Neural progenitor cell (in vitro differentiated cells): ENCODE measurements at regions not wholly inside any gene's neighbourhood (a gene's known extent, or its start where the extent isn't known, plus 50 kb on each side); places are given as distances from the start of the nearest gene placed in this dataset.

Experiments
- DNase-seq: peaks from one replicate; pipeline ENCODE4 v3.0.0-alpha.2; 2016; ENCODE audit warnings: low spot score
- H2AFZ ChIP-seq: fragments of 200-600 bp; sonication (generic); replicated peaks from 2 replicates; pipeline ENCODE4 v1.6.1; 2016; ENCODE audit warnings: antibody characterized with exemption
- H3F3A ChIP-seq: fragments of 200-600 bp; sonication (generic); 2 replicates; pipeline ENCODE4 v1.6.1; 2016; ENCODE audit warnings: antibody characterized with exemption, low read depth
- H3K27ac ChIP-seq: fragments of 200-600 bp; sonication (generic); 2 replicates; pipeline ENCODE4 v1.5.1; 2016; ENCODE audit warnings: mild to moderate bottlenecking
- H3K27me3 ChIP-seq: fragments of 200-600 bp; sonication (generic); 2 replicates; pipeline ENCODE4 v1.6.1; 2016; ENCODE audit warnings: mild to moderate bottlenecking, moderate library complexity
- H3K36me3 ChIP-seq: fragments of 200-600 bp; sonication (generic); 2 replicates; pipeline ENCODE4 v1.5.1; 2016
- H3K4me1 ChIP-seq: fragments of 200-600 bp; sonication (generic); 2 replicates; pipeline ENCODE4 v1.6.1; 2016; ENCODE audit warnings: mixed run types
- H3K4me2 ChIP-seq: fragments of 200-600 bp; sonication (generic); 2 replicates; pipeline ENCODE4 v1.6.1; 2016
- H3K4me3 ChIP-seq: fragments of 200-600 bp; sonication (generic); 2 replicates; pipeline ENCODE4 v1.5.1; 2016
- H3K79me2 ChIP-seq: fragments of 200-600 bp; sonication (generic); 2 replicates; pipeline ENCODE4 v1.6.1; 2016; ENCODE audit warnings: low read depth
- H3K9ac ChIP-seq: fragments of 200-600 bp; sonication (generic); 2 replicates; pipeline ENCODE4 v1.6.1; 2016
- H3K9me3 ChIP-seq: fragments of 200-600 bp; sonication (generic); 2 replicates; pipeline ENCODE4 v1.5.1; 2016; ENCODE audit warnings: low read depth
- H4K20me1 ChIP-seq: fragments of 200-600 bp; sonication (generic); 2 replicates; pipeline ENCODE4 v1.6.1; 2016; ENCODE audit warnings: low read depth
- H3K27ac Mint-ChIP-seq: 3 replicates; pipeline ENCODE4 v1.8.0; 2021; ENCODE audit warnings: mixed read lengths
- H3K27me3 Mint-ChIP-seq: 2 replicates; pipeline ENCODE4 v1.8.0; 2022; ENCODE audit warnings: low read depth, mild to moderate bottlenecking, inconsistent platforms, moderate library complexity, mixed read lengths; ENCODE audit not compliant: insufficient read depth
- H3K36me3 Mint-ChIP-seq: 3 replicates; pipeline ENCODE4 v1.8.0; 2021; ENCODE audit warnings: mixed read lengths
- H3K4me1 Mint-ChIP-seq: 3 replicates; pipeline ENCODE4 v1.8.0; 2021; ENCODE audit warnings: mixed read lengths
- H3K4me3 Mint-ChIP-seq: 3 replicates; pipeline ENCODE4 v1.8.0; 2021; ENCODE audit warnings: mild to moderate bottlenecking, moderate library complexity, mixed read lengths
- H3K9me3 Mint-ChIP-seq: 3 replicates; pipeline ENCODE4 v1.8.0; 2020; ENCODE audit warnings: mixed read lengths
- CTCF ChIP-seq: fragments of 200-600 bp; sonication (generic); IDR thresholded peaks from 2 replicates; pipeline ENCODE4 v1.5.1; 2017; ENCODE audit warnings: antibody characterized with exemption, mild to moderate bottlenecking
- EZH2 ChIP-seq: fragments of 200-600 bp; sonication (generic); IDR thresholded peaks from 2 replicates; pipeline ENCODE4 v1.6.1; 2017; ENCODE audit warnings: antibody characterized with exemption, mild to moderate bottlenecking, moderate library complexity
- EZH2phosphoT487 ChIP-seq: fragments of 200-600 bp; sonication (generic); IDR thresholded peaks from 2 replicates; pipeline ENCODE4 v1.6.1; 2017; ENCODE audit warnings: antibody characterized with exemption

- Histone ChIP-seq H3K9me3 (no peaks in the 10 kb centered on the region), H3K4me3 (no peak overlapping the region), H3K27ac (no peak overlapping the region), H3F3A (peaks cover 5% of the 10 kb centered on the region), H3K36me3 (no peaks in the 10 kb centered on the region), H3K79me2 (no peaks in the 10 kb centered on the region), H3K4me2 (no peak overlapping the region), H3K4me1 (peaks cover 15% of the 10 kb centered on the region), H3K27me3 (no peaks in the 10 kb centered on the region), H4K20me1 (no peaks in the 10 kb centered on the region), H2AFZ (no peak overlapping the region), H3K9ac (no peak overlapping the region)
- H3K27ac Mint-ChIP-seq: no peak overlapping the region
- peaks cover 47% of the 10 kb centered on the region for H3K4me1 Mint-ChIP-seq
- no peak for DNase-seq
- TF ChIP-seq CTCF (no peak), EZH2 (no peak), EZH2phosphoT487 (no peak)
- H3K27me3 Mint-ChIP-seq: peaks cover 20% of the 10 kb centered on the region
- H3K9me3 Mint-ChIP-seq: peaks cover 3% of the 10 kb centered on the region
- H3K4me3 Mint-ChIP-seq: no peak overlapping the region
- H3K36me3 Mint-ChIP-seq: peaks cover 2% of the 10 kb centered on the region
Observed at GRCh38 chr9:89666364-89666763, 61.6 kb downstream of the GADD45G start.

GRCh38 chr9:89666950-89667349, 62.1 kb downstream of the GADD45G start:
- H3K4me3 ChIP-seq: no peak overlapping the region
- Mint-ChIP-seq H3K9me3 (peaks cover 5% of the 10 kb centered on the region), H3K4me3 (no peak overlapping the region), H3K4me1 (peaks cover 41% of the 10 kb centered on the region), H3K27me3 (peaks cover 23% of the 10 kb centered on the region), H3K27ac (no peak overlapping the region), H3K36me3 (peaks cover 3% of the 10 kb centered on the region)
- no peak overlapping the region for H3K9ac ChIP-seq
- TF ChIP-seq EZH2: no peak
- no peak for TF ChIP-seq EZH2phosphoT487
- TF ChIP-seq CTCF: no peak
- no peak for DNase-seq
- no peaks in the 10 kb centered on the region for H3K79me2 ChIP-seq
- no peaks in the 10 kb centered on the region for H3K36me3 ChIP-seq
- H2AFZ ChIP-seq: no peak overlapping the region
- no peak overlapping the region for H3K27ac ChIP-seq
- H4K20me1 ChIP-seq: no peaks in the 10 kb centered on the region
- no peaks in the 10 kb centered on the region for H3K27me3 ChIP-seq
- H3K4me2 ChIP-seq: no peak overlapping the region
- no peaks in the 10 kb centered on the region for H3F3A ChIP-seq
- H3K9me3 ChIP-seq: no peaks in the 10 kb centered on the region
- H3K4me1 ChIP-seq: peaks cover 9% of the 10 kb centered on the region

- no peak overlapping the region for H3K4me3 Mint-ChIP-seq
- H3K4me1 Mint-ChIP-seq: peaks cover 36% of the 10 kb centered on the region
- no peak overlapping the region for H3K9ac ChIP-seq
Observed at GRCh38 chr9:89667726-89668125, 62.9 kb downstream of the GADD45G start.

More at GRCh38 chr9:89667726-89668125, 62.9 kb downstream of the GADD45G start:
- H3K4me1 ChIP-seq: peaks cover 3% of the 10 kb centered on the region
- no peak for DNase-seq
- H3K36me3 ChIP-seq: no peaks in the 10 kb centered on the region
- Mint-ChIP-seq H3K27me3 (peaks cover 20% of the 10 kb centered on the region), H3K9me3 (peaks cover 5% of the 10 kb centered on the region), H3K36me3 (peaks cover 3% of the 10 kb centered on the region), H3K27ac (no peak overlapping the region)
- H3K27me3 ChIP-seq: peaks cover 3% of the 10 kb centered on the region
- H3K4me2 ChIP-seq: no peak overlapping the region
- TF ChIP-seq CTCF (no peak), EZH2 (no peak), EZH2phosphoT487 (no peak)
- H3F3A ChIP-seq: peaks cover 2% of the 10 kb centered on the region
- no peak overlapping the region for H3K27ac ChIP-seq
- H2AFZ ChIP-seq: no peak overlapping the region
- H4K20me1 ChIP-seq: no peaks in the 10 kb centered on the region
- H3K4me3 ChIP-seq: no peak overlapping the region
- no peaks in the 10 kb centered on the region for H3K79me2 ChIP-seq
- H3K9me3 ChIP-seq: no peaks in the 10 kb centered on the region
